GM19452 (cell line): ENCODE measurements at regions not wholly inside any gene's neighbourhood (a gene's known extent, or its start where the extent isn't known, plus 50 kb on each side); places are given as distances from the start of the nearest gene placed in this dataset.
A peak's percentile ranks its signal among the peaks of the same experiment; 100 is the strongest.
"Not testable (repeated sequence)": the region's sequence is repeated elsewhere in the genome, so short reads cannot be mapped to it uniquely, and the experiment has no call there.

Experiments
- ATAC-seq: cut with Tn5 transposase; IDR thresholded peaks from one replicate; pipeline ENCODE4 v1.9.1; 2021; ENCODE audit not compliant: unreplicated experiment

DNA sequence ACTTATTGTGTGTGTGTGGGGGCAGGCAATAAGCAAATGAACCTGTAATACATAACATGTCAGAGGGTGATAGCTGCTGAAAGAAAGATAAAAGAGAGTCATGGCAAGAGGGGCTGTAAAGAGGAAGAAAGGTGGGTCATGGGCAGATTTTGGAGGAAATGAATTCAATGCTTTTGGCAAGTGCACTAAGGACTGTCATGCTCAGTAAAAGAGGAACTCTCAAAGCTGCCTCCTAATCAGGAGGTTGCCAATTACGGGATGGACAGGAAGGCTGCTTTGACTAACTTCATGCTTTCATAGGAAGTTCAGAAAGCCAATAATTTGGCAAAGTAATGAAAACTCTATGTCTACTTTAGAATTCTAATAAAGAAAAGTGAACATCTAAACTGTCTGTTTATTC is 401.2 kb downstream of the SH2D4B start:
- ATAC-seq = no peak

DNA sequence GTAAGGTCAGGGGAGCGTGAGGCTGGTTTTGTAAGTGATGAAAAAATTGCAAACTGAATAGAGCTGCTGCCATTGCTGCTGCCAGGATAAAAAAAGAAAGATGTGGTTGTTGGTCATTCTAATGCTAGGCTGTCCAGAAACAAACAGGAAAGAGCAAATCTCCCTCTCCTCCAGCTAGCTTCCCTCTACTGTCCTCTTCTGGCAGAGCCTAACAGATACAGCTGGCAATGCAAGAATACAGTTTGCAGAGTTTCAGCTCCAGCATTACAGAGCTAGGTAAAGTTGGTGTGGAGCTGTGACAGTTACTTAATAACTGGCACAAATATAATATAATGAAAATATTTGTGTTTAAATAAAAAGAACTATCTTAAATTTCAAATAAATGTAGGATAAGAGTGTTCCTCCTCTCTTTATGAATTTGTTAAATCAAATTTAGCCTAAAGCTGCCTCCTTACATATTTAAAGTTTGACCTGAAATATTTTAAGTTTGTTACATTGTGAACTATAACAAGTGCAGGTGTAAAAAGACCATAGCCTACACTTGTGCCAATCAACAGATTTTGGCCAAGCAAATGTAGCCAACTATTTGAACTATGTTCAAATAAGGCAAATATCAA is 407.7 kb downstream of the SH2D4B start:
- peak; percentile 58 for ATAC-seq

DNA sequence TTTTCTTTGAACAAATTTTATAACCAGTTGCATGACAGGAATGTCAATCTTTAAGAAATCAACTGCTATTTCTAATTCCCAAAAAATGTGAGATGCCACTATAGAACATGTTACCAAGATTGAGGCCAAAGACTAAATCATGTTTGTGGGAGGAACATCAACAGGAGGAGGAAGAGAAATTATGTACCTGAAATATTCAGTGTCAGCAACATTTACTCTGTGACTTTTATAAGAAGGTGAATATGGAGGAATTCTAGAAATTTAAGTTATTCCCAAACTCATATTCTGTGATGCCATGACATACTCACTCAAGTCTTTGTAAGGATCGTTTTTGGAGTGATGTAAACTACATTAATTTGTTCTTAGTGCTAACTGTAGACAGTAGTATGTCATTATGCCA is 408.4 kb downstream of the SH2D4B start:
- no peak for ATAC-seq

DNA sequence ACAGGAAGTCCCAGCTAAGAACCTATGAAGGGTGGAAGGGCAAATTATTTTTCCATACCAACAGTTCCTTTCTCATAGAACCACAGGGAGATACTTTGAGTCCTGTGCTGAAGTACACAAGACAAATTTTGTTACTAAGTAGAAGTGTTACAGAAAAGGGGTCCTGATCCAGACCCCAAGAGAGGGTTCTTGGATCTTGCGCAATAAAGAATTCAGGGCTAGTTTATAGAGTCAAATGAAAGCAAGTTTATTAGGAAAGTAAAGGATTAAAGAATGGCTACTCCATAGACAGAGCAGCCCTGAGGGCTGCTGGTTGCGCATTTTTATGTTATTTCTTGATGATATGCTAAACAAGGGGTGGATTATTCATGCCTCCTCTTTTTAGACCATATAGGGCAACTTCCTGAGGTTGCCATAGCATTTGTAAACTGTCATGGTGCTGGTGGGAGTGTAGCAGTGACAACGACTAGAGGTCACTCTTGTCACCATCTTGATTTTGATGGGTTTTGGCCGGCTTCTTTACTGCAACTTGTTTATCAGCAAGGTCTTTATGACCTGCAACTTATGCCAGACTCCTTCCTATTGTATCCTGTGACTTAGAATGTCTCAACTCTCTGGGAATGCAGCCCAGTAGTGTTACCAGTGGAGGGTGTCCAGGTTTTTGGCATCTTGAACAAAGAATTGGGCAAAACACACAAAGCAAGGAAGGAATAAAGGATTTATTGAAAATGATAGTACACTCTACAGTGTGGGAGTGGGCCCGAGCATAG is 409.4 kb downstream of the SH2D4B start:
- no peak for ATAC-seq

DNA sequence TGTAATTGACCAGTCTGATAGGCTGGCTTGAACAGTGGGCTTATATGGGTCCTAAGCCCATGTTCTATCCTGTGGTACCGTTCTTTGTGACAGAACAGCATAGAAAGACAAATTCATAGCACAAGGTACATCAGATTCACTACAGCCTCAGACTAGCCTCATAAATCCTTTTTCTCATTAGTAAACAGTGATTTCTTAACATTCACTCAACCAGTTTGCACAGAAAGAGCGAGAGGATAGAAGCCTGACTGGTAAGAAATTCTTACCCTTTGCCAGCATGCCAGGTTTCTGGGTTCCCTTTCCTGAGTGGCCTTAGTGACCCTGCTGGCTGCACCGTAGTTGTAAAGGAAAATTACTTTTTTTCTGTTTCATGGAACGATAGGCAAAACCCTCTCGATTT is 412.1 kb downstream of the SH2D4B start:
- no peak for ATAC-seq

DNA sequence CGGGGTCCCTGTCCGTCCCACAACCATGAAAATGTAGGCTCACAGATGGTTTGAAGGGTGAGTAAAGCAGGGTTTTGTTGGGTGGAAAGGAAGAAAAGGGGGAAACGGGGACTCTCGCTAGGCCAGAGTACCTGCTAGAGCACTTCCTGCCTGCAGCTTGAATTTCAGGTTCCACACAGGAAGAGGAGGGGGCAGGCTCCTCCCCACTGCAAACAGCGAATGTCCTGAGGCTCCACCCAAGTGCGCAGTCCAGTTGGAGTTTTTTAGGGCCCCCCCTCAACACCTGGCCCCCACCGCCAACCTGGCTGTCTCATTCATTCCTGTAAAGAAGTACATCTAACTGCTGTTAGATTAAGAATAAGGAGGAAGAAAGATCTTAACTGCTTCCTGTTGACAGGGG is 414.7 kb downstream of the SH2D4B start:
- no peak for ATAC-seq

DNA sequence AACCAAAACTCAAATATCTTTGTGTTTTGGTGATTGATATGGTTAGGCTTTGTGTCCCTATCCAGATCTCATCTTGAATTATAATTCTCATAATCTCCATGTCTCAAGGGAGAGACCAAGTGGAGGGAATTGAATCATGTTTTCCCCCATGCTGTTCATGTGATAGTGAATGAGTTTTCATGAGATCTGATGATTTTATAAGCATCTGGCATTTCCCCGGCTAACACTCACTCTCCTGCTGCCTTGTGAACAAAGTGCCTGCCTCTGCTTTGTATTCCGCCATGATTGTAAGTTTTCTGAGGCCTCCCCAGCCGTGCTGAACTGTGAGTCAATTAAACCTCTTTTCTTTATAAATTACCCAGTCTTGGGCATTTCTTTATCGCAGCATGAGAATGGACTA is 419.5 kb downstream of the SH2D4B start:
- ATAC-seq = no peak

DNA sequence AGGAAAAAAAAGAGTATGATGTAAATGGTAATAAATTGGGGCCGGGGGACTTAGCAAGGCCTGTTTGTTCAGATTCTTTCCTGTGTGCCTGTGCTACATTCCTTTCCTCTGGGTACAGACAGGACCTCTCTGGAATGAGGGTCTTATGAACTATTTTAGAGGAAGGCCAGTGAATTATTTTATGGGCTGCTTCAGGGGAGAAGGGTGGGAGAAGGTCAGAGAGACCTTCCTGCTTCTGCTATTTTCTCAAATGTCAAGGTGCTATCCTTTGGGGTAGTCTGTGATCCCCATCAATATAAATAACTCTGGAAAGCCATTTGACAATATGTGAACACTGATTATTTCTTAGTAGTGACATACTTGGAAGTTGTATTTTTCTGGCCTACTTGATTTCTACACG is 426.5 kb downstream of the SH2D4B start:
- no peak for ATAC-seq

DNA sequence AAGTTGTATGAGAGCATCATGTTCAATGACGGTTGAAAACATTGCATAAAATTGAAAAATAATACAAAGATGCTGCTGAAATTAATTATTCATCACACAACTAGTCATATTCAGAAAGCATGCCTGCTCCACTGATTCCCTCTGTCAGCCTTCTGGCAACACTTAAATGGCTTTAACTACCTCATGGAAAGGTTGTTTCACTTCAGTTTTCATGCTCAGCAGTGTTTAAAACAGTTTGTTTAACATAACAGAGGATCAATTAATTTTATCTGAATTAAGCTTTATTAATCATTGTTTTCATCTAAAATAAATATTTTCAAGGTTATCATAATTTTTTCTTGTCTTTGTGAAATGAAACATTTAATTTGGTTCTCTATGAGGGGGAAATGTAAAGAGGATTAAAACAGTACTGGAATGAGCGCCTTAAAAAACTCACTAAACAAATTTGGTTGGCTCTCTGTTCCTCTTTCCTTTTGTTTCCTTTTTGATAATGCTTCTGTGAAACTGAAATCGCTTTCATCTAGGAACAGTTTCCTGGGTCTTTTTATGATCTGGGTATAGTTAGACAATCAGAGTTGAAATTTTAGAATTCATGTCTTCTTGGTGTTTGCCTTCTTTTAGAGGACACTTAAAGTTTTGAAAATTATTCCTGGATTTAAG is 427.4 kb downstream of the SH2D4B start:
- peak; percentile 73 for ATAC-seq

DNA sequence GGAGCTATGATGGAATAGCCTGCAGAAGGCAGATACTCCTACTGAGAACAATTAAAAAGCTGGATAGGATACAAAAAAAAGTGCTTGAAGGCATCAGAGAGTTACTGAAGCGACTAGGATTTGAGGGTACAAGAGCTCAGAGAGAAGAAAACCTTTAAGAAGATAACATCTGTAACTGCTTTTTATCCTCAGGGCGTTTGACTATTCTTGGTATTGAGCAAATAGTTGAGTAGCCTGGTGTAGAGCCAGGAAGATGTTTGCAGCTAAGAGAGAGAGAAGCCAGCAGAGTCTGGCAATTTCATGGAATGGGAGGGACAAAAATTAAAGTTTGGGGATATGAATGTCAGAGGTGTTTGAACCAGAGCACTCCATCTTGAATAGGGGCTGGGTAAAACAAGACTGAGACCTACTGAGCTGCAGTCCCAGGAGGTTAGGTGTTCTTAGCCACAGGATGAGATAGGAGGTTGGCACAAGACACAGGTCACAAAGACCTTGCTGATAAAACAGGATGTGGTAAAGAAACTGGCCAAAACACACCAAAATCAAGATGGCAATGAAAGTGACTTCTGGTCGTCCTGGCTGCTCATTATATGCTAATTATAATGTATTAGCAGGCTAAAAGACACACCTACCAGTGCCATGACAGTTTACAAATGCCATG is 428.8 kb downstream of the SH2D4B start:
- ATAC-seq = no peak

DNA sequence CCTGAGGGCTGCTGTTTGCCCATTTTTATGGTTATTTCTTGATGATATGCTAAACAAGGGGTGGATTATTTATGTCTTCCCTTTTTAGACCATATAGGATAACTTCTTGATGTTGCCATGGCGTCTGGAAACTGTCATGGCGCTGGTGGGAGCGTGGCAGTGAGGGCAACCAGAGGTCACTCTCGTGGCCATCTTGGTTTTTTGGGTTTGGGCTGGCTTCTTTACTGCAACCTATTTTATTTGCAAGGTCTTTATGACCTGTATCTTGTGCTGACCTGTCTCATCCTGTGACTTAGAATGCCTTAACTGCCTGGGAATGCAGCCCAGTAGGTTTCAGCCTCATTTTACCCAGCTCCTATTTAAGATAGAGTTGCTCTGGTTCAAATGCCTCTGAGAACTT is 429.7 kb downstream of the SH2D4B start:
- not testable (repeated sequence) for ATAC-seq

DNA sequence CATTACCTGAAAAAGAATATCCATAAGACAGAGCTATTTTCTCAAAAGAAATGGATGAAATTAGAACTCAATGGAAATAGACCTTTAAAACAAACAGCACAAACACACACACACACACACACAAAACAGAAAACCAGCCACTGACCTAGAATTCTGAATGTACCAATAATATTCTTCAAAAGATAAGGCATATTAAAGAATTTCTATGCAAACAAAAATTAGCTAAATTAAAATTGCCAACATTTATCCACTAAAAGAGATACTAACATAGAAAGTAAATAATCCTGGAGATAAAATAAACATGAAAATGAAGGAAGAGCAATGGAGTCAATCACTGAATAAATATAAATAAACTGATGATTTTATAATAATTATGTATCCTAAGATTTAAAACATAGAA is 431.2 kb downstream of the SH2D4B start:
- ATAC-seq = no peak

DNA sequence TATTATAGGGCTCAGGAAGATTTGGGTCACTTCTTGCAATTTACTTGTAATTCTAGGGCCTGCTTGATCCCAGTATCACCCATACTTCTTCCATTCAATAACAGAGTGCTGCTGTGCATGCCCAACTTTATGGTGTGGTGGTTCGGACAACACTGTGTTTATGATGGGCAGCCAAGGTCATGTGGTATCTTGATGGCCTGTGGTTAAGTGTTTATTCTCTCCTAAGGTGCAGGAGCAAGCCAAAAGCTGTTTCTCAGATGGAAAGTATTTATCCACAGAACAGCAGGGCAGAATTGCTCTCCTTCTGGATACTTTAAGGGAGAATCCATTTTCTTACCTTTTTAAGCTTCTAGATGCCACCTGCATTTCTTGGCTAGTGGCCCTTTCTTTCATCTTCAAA is 433.8 kb downstream of the SH2D4B start:
- no peak for ATAC-seq

DNA sequence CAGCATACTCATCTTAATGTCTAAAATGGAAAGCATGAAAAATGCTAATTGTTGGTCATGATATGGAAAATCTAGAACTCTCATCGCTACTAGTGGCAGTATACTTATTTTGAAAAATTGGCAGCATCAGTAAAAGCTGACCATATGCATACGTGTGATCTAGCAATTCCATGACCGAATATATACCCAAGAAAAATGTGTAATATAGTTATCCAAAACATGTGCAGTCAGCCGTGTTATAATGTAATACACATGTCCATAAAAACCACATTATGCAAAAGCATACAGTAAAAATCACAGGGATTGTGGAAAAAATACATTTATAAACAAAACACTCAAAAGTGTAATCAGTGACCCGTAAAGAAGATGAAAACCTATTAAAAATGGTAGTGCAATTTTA is 439.0 kb downstream of the SH2D4B start:
- ATAC-seq = no peak

DNA sequence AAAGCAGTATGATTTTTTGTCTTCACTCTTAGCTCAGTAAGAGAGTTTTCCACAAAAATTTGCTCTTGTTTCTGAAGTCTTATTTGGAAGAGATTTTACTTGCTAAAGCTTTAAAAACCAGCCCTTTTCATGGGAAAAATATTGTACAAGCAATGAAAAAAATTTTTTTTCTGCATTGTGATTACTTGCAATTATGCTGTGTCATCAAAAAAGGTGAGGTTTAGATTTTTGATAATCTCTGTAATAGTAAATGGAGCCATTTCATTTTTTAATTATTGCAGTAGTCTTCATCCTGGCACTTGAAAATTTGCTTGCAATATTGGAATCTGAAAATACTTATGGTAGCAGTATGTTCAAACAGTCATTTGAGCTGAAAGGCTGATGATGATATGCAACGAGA is 447.4 kb downstream of the SH2D4B start:
- no peak for ATAC-seq

DNA sequence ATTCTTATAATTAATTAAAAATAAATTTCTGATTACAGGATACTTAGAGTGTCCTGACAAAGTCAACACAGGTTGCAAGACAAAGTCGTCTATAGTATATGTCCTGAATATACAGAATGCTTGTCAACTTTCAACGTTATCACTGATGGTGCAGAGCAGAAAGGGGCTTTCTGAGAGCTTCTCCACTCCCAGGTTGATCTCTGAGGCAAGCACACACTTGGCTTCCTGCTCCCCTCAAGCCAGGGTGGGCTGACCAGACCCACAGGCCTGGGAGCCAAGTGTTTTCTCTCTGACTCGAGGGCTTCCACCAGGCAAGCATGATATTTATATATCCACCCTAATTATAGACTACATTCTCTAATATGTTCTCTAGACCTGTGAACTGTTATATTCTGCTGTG is 448.9 kb downstream of the SH2D4B start:
- ATAC-seq = no peak

DNA sequence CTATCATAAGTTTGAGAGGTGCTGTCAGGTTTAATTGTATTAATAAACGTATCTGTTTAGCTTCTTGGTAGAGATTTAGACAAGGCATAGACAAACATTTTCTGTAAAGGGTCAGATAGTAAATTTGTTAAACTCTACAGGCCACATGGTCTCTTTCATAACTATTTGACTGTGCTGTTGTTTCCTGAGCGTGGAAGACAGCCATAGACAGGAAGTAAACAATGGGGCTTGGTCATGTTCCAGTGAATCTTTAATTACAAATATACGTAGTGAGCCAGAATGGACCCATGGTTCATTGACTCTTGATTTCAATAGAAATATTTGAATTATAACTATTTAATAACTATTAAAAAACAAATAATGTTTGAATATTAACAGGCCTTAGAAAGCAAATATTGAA is 451.1 kb downstream of the SH2D4B start:
- no peak for ATAC-seq

DNA sequence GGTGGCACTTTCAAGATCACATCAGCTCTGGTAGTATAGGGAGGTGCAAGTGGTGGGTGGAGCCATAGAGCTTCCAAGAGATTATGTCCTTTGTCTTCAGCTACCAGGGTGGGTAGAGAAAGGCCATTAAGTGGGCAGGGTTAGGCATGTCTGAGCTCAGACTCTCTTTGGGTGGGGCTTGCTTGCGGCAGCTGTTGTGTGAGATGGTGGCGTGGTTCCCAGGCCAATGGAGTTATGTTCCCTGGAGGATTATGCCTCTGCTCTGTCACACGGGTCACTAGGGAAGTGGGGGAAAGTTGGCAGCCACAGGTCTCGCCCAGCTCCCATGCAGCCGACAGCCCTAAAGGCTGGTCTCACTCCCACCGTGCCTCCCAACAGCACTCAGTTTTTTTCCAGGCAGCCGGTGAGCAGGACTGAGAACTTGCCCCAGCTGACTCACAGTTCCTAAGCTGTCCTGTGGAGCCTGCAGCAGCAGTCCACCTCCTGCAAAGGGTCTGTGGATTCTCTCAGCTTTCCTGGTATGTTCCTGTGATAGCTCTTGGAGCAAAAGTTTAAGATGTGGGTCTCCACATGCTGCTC is 459.0 kb downstream of the SH2D4B start:
- ATAC-seq = no peak

DNA sequence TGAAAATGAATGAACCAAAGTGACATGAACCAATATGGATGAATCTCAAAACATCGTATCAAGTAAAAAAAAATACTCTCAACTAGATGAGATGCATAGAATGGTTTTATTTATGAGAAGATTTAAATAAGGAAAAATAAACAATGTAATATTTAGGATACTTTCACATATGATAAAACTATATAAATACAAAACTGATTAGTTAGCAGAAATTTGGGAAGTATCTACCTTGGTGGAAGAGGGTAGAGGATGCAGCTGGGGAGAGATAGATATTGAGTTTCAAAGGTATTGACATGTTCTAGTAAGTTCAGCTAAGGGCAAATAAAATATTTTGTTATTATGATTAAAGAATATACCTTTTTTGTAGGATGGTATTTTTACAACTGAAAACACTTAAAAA is 463.1 kb downstream of the SH2D4B start:
- ATAC-seq = no peak

DNA sequence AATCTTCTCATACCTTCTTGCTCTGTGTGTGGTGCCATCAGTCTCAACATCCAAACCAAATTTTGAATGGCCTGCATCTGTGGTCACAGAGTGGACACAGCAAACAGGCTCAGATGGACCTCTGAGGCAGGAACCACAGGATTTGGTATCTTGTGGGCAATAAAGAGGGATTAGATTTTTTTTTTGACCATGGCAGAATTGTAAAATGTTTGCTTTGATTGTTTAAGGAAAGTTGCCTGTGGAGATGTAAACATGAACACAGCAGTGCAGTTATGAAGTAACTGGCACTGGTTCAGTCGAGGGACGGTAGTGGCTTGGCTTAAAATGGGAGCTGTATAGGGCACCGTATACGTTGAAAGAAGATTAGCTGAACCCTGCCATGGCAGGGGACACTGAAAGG is 464.7 kb downstream of the SH2D4B start:
- ATAC-seq = no peak

DNA sequence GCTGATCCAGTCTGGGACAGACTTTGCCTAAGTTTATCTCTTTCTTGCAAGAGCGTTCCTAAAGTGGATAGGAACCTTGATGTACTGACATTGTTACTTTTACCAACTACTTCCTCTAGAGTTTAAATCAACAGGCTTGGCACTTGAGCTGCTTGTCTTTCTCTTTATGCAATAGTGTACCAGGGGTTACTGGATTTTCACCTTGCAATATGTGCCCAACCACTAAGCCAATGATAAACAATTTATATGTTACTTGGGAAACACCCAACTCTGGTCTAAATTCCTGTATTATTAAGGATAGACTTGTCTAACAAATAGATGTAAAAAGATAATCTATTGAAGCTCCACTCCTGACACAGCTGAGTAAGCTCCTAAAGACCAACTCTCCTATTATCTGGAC is 470.2 kb downstream of the SH2D4B start:
- ATAC-seq = no peak

DNA sequence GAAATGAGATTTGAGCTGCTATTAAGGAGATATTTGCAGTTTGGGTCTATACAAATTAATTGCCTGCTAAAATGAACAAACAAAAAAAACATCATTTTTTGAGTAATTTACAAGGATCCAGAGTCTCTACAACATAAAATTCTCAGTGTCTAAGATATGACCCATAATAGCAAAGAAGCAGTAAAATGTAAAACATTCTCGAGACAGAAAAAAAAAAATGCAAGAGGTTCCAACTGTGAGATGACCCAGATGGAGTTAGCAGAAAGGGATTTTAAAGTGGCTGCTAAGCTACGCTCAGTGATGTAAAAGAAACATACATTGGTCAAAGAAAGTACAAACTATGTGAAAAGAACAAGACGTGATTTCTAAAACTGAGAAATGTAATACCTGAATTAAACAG is 471.0 kb downstream of the SH2D4B start:
- ATAC-seq = no peak
